Transverse colon (tissue), 4 donors: ENCODE measurements at regions not wholly inside any gene's neighbourhood (a gene's known extent, or its start where the extent isn't known, plus 50 kb on each side); places are given as distances from the start of the nearest gene placed in this dataset.

Experiments used
- DNase-seq: peaks from one replicate; pipeline ENCODE4 v3.0.0-alpha.2; 2019
- H3K27ac ChIP-seq, 4 donors: fragments of 200-600 bp; sonication (generic); 2 replicates each; pipeline ENCODE4 v1.5.1; 2016 to 2018; ENCODE audit warnings: inconsistent platforms in 4 of 4
- H3K27me3 ChIP-seq: fragments of 200-600 bp; sonication (generic); 2 replicates; pipeline ENCODE4 v1.5.1; 2017; ENCODE audit warnings: inconsistent platforms
- H3K36me3 ChIP-seq, 4 donors: fragments of 200-600 bp; sonication (generic); 2 replicates each; pipeline ENCODE4 v1.5.1; 2017 to 2019; ENCODE audit warnings: inconsistent platforms in 4 of 4
- H3K4me1 ChIP-seq, 4 donors: fragments of 200-600 bp; sonication (generic); 2 replicates each; pipeline ENCODE4 v1.5.1; 2017 to 2020; ENCODE audit warnings: inconsistent platforms in 4 of 4
- H3K4me3 ChIP-seq, 4 donors: fragments of 200-600 bp; sonication (generic); 1 replicate in 1 of 4; 2 replicates in 3 of 4; pipeline versions ENCODE4 v1.5.1 to v1.6.1; 2017 to 2019; ENCODE audit warnings: inconsistent platforms in 4 of 4
- H3K9me3 ChIP-seq, 2 donors: fragments of 200-600 bp; sonication (generic); 2 replicates each; pipeline ENCODE4 v1.5.1; 2017 to 2019; ENCODE audit warnings: inconsistent platforms in 2 of 2
- EP300 ChIP-seq: sonication (generic); formaldehyde crosslinking; IDR thresholded peaks from one replicate; pipeline ENCODE4 v1.6.1; 2017; ENCODE audit warnings: antibody characterized with exemption, low read depth
- POLR2A ChIP-seq: fragments of 450-650 bp; IDR thresholded peaks from one replicate; pipeline ENCODE4 v1.6.1; 2016; ENCODE audit warnings: antibody characterized with exemption, mild to moderate bottlenecking, moderate library complexity
- POLR2AphosphoS5 ChIP-seq, 3 donors: sonication (generic); formaldehyde crosslinking; IDR thresholded peaks; one replicate each; pipeline ENCODE4 v1.6.1; 2016; ENCODE audit warnings: antibody characterized with exemption in 3 of 3
- WGBS, 2 donors: methylation state at CpG; one replicate each; pipeline ENCODE4 v1.1.5; 2018; ENCODE audit warnings: low coverage in 1 of 2; 5-methylcytosine and 5-hydroxymethylcytosine counted together
- in situ Hi-C, 4 donors: fragments of 200-750 bp; cut with MboI; loops; one replicate each; pipeline versions ENCODE4 v1.15.0 to v1.15.1; 2017; ENCODE audit warnings: low sequenced_read_pairs in 3 of 4, low pct_ligation_motif_present in 1 of 4, low pct_unique_long_range_greater_than_20kb in 1 of 4
- intact Hi-C: fragments of 100-400 bp; cut with DNase I; formaldehyde crosslinking; loops from one replicate; pipeline ENCODE4 v1.15.1; 2023; ENCODE audit warnings: low total_unique reads
- TF ChIP-seq, protein P1 (sequence below), 5 experiments: fragments of 200-600 bp in 3 of 5; fragments of 450-650 bp in 2 of 5; sonication (generic) in 3 of 5; IDR thresholded peaks; 1 replicate in 2 of 5; 2 replicates in 3 of 5; pipeline ENCODE4 v1.5.1; 2016 to 2017; ENCODE audit warnings: antibody characterized with exemption in 5 of 5, inconsistent platforms in 3 of 5, mild to moderate bottlenecking in 2 of 5, moderate library complexity in 1 of 5

DNA sequence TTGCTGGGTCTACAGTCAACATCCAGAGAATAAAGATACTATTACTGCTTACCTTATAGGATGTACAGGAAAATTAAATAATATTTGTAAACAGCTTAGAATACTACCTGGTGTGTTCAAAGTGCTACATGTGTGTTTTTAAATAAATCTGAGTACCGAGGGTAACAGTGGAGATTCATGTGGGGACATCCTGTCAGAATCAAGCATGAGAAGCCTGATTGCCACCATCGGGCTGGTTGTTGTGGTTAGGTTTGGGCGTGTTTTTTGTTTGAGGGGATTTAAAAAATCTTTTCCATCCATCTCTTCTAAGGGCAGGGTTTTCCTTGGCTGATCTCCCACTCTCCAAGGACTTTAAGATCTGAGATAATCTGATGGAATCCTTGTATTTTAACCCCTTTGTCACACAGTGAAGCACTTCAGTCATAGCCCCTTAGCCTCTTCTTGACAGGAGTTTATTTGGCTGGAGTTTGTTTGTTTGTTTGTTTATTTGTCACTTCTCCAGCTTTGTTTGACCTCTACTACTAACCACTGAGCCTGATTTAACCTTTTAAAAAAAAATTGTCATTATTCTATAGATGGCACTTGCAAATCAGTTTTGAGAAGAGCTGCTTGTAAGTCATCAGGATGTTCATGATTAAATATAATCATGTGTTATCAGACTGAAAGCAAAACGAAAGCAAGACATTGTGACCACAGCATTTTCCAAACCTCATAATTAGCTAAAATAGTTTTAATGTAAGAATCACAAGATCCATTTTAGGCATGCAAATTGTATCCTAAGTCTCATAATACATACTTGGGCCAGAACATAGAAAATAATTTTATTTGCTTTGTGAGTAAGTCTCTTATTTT lies 72.8 kb upstream of the RARB start:
- WGBS, 2 donors: 60 to 66% methylated on average over 4 of the region's 4 CpGs
- H3K4me1 ChIP-seq: no peaks in the 10 kb centered on the region
- H3K27me3 ChIP-seq: no peaks in the 10 kb centered on the region
- no peak for TF ChIP-seq POLR2AphosphoS5 (IDR thresholded peaks at IDR 0.05)
- TF ChIP-seq, protein P1, sequence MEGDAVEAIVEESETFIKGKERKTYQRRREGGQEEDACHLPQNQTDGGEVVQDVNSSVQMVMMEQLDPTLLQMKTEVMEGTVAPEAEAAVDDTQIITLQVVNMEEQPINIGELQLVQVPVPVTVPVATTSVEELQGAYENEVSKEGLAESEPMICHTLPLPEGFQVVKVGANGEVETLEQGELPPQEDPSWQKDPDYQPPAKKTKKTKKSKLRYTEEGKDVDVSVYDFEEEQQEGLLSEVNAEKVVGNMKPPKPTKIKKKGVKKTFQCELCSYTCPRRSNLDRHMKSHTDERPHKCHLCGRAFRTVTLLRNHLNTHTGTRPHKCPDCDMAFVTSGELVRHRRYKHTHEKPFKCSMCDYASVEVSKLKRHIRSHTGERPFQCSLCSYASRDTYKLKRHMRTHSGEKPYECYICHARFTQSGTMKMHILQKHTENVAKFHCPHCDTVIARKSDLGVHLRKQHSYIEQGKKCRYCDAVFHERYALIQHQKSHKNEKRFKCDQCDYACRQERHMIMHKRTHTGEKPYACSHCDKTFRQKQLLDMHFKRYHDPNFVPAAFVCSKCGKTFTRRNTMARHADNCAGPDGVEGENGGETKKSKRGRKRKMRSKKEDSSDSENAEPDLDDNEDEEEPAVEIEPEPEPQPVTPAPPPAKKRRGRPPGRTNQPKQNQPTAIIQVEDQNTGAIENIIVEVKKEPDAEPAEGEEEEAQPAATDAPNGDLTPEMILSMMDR (IDR thresholded peaks at IDR 0.05): no peak
- TF ChIP-seq EP300: no peak
- TF ChIP-seq POLR2A: no peak
- intact Hi-C loops (no loop called here), in situ Hi-C loops (no loop called here)
- no peak overlapping the region for H3K4me3 ChIP-seq
- no peak for DNase-seq
- H3K36me3 ChIP-seq: no peaks in the 10 kb centered on the region
- no peak overlapping the region for H3K27ac ChIP-seq
- H3K9me3 ChIP-seq: no peaks in the 10 kb centered on the region

DNA sequence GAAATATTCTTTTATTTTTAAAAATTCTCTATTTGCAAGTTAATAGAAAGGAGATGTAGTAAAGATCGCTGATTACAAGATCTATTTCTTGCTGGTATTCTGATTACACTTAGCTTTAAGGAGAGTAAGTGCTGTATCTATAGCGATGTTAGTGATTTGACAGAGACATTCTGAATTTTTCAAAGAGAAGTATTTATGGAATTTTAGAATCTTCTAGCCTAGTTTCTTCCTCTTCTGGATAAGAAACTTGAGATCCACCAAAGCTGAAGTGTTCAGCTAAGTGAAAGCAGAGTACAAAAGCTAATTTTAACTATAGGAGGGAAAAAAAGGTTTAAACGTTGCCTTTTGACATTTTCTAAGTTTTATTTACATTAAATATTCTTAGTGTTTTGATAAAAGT lies 72.1 kb upstream of the RARB start:
- in situ Hi-C loops: no loop called here
- Histone ChIP-seq H3K27me3 (no peaks in the 10 kb centered on the region), H3K4me3 (no peak overlapping the region), H3K9me3 (no peaks in the 10 kb centered on the region), H3K4me1 (no peaks in the 10 kb centered on the region), H3K27ac (no peak overlapping the region), H3K36me3 (no peaks in the 10 kb centered on the region)
- TF ChIP-seq, protein P1 (IDR thresholded peaks at IDR 0.05): no peak
- TF ChIP-seq POLR2AphosphoS5 (IDR thresholded peaks at IDR 0.05) (no peak), POLR2A (no peak), EP300 (no peak)
- intact Hi-C loops: no loop called here
- 57 to 60% methylated on average over 3 of the region's 3 CpGs for WGBS, 2 donors
- no peak for DNase-seq

DNA sequence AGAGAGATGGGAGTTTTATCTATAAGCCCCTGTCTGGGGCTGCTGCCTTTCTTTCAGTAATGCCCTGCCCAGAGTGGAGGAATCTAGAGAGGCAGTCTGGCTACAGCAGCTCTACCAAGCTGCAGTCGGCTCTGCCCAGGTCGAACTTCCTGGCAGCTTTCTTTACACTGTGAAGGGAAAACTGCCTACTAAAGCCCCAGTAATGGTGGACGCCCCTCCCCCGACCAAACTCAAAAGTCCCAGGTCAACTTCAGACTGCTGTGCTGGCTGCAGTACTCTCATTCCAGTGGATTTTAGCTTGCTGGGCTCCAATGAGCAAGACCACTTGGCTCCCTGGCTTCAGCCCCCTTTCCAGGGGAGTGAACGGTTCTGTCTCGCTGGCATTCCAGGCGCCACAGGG lies 65.9 kb upstream of the RARB start:
- Histone ChIP-seq H3K27me3 (no peaks in the 10 kb centered on the region), H3K36me3 (no peaks in the 10 kb centered on the region), H3K4me1 (no peaks in the 10 kb centered on the region), H3K9me3 (no peaks in the 10 kb centered on the region), H3K4me3 (no peak overlapping the region), H3K27ac (no peak overlapping the region)
- 90% methylated on average over 7 of the region's 7 CpGs; no CpG with 5 or more reads in 1 of the 2 donors for WGBS, 2 donors
- DNase-seq: no peak
- in situ Hi-C loops: no loop called here
- intact Hi-C loops: no loop called here
- TF ChIP-seq POLR2AphosphoS5 (IDR thresholded peaks at IDR 0.05): no peak
- TF ChIP-seq EP300: no peak
- no peak for TF ChIP-seq POLR2A
- TF ChIP-seq, protein P1 (IDR thresholded peaks at IDR 0.05): no peak

DNA sequence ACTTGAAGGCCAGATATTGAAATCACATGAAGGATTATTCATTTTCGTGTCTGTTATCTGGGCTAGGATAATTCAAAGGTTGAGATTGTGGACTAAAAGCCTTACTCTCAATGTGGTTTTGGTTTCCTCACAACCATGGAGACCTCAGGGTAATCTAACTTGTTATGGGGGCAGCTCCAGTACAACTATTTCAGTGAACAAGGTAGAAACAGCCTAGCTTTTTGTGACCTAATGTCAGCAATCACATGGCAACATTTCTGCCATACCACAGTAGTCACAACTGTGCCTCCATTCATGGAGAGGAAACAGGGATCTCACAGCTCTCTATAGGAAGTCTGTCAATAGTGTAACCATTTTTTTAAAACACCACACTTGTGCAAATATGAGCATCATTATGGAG lies 62.4 kb upstream of the RARB start:
- intact Hi-C loops (no loop called here), in situ Hi-C loops (no loop called here)
- Histone ChIP-seq H3K4me3 (no peak overlapping the region), H3K4me1 (no peaks in the 10 kb centered on the region), H3K36me3 (no peaks in the 10 kb centered on the region), H3K27me3 (no peaks in the 10 kb centered on the region), H3K27ac (no peak overlapping the region), H3K9me3 (no peaks in the 10 kb centered on the region)
- TF ChIP-seq EP300 (no peak), POLR2A (no peak), POLR2AphosphoS5 (IDR thresholded peaks at IDR 0.05) (no peak)
- TF ChIP-seq, protein P1 (IDR thresholded peaks at IDR 0.05): no peak
- no peak for DNase-seq
- 60 to 79% methylated on average over 1 of the region's 1 CpG for WGBS, 2 donors
